ENCODE measurements at regions not wholly inside any gene's neighbourhood (a gene's known extent, or its start where the extent isn't known, plus 50 kb on each side); places are given as distances from the start of the nearest gene placed in this dataset.

GRCh38 chr10:105502058-105502457 is 861.0 kb downstream of the SORCS3 start:
- FAIRE-seq (no peak), DNase-seq (ENCODE audit: low read depth, low spot score) (no peak)
- Histone ChIP-seq H3K9me3 (replicated peaks; ENCODE audit: control insufficient read depth, insufficient read depth, low read length) (no peaks in the 10 kb centered on the region), H3K9me1 (replicated peaks; ENCODE audit: control insufficient read depth, extremely low read depth, insufficient read depth, low read length) (no peaks in the 10 kb centered on the region), H2AFZ (ENCODE audit: low read depth, low read length) (no peak overlapping the region), H3K4me1 (ENCODE audit: control insufficient read depth, extremely low read depth, insufficient read depth, low read length) (no peaks in the 10 kb centered on the region), H3K4me2 (ENCODE audit: insufficient read depth, low read length) (no peak overlapping the region), H3K79me2 (ENCODE audit: control insufficient read depth, insufficient read depth, low read length) (no peaks in the 10 kb centered on the region), H3K27ac (ENCODE audit: insufficient read depth, low read depth, low read length) (no peak overlapping the region), H3K27me3 (ENCODE audit: control insufficient read depth in 2 of 2, insufficient read depth in 2 of 2, low read length in 2 of 2) (no peaks in the 10 kb centered on the region), H4K20me1 (replicated peaks; ENCODE audit: control insufficient read depth, extremely low read depth, insufficient read depth, low read length) (no peaks in the 10 kb centered on the region), H3K4me3 (replicated peaks in 1 of 3; ENCODE audit: insufficient read depth in 1 of 3, low read depth in 1 of 3, low read length in 3 of 3) (no peak overlapping the region), H3K9ac (replicated peaks; ENCODE audit: extremely low read depth, insufficient read depth, low read length) (no peak overlapping the region), H3K36me3 (ENCODE audit: control insufficient read depth in 2 of 2, extremely low read depth in 1 of 2, insufficient read depth in 2 of 2, low read length in 2 of 2) (no peaks in the 10 kb centered on the region)
- ChIA-PET POLR2A (no interaction called here), CTCF (no interaction called here)
- intact Hi-C loops (cut with micrococcal nuclease): no loop called here
- TF ChIP-seq POLR2AphosphoS5 (IDR thresholded peaks at IDR 0.05; ENCODE audit: insufficient read depth, low read depth, low read length) (no peak), MYC (IDR thresholded peaks at IDR 0.05; ENCODE audit: low read depth, low read length) (no peak), POLR2A (IDR thresholded peaks at IDR 0.05; ENCODE audit: low read depth, low read length) (no peak)
- dilution Hi-C loops (cut with MboI; ENCODE audit: extremely low pct_ligation_motif_present, low sequenced_read_pairs): no loop called here
- BruUV-seq (replicated peaks): no TSS peak

GRCh38 chr10:105494944-105495343 is 853.9 kb downstream of the SORCS3 start:
- POLR2A ChIA-PET: no interaction called here
- no peak overlapping the region for H3K4me3 ChIP-seq (replicated peaks in 1 of 3; ENCODE audit: insufficient read depth in 1 of 3, low read depth in 1 of 3, low read length in 3 of 3)
- intact Hi-C loops (cut with micrococcal nuclease): no loop called here
- H3K27me3 ChIP-seq (ENCODE audit: control insufficient read depth in 2 of 2, insufficient read depth in 2 of 2, low read length in 2 of 2): no peaks in the 10 kb centered on the region
- CTCF ChIA-PET: no interaction called here
- DNase-seq (ENCODE audit: low read depth, low spot score) (no peak), FAIRE-seq (no peak)
- no peaks in the 10 kb centered on the region for H3K4me1 ChIP-seq (ENCODE audit: control insufficient read depth, extremely low read depth, insufficient read depth, low read length)
- no peak overlapping the region for H3K4me2 ChIP-seq (ENCODE audit: insufficient read depth, low read length)
- H4K20me1 ChIP-seq (replicated peaks; ENCODE audit: control insufficient read depth, extremely low read depth, insufficient read depth, low read length): no peaks in the 10 kb centered on the region
- no peak overlapping the region for H3K9ac ChIP-seq (replicated peaks; ENCODE audit: extremely low read depth, insufficient read depth, low read length)
- dilution Hi-C loops (cut with MboI; ENCODE audit: extremely low pct_ligation_motif_present, low sequenced_read_pairs): no loop called here
- H3K79me2 ChIP-seq (ENCODE audit: control insufficient read depth, insufficient read depth, low read length): no peaks in the 10 kb centered on the region
- TF ChIP-seq MYC (IDR thresholded peaks at IDR 0.05; ENCODE audit: low read depth, low read length) (no peak), EZH2 (IDR thresholded peaks at IDR 0.05; ENCODE audit: borderline replicate concordance, low read depth, low read length, severe bottlenecking) (no peak), POLR2AphosphoS5 (IDR thresholded peaks at IDR 0.05; ENCODE audit: insufficient read depth, low read depth, low read length) (no peak), FOS (IDR thresholded peaks at IDR 0.05; ENCODE audit: borderline replicate concordance, insufficient read depth, low read length) (no peak), CTCF (IDR thresholded peaks at IDR 0.05; ENCODE audit: extremely low read depth in 1 of 2, insufficient read depth in 1 of 2, low read depth in 1 of 2, low read length in 2 of 2) (no peak), GATA2 (IDR thresholded peaks at IDR 0.05; ENCODE audit: insufficient read depth, insufficient read length, low read depth, low read length) (no peak)
- no peak overlapping the region for H3K27ac ChIP-seq (ENCODE audit: insufficient read depth, low read depth, low read length)
- H2AFZ ChIP-seq (ENCODE audit: low read depth, low read length): no peak overlapping the region
- no TSS peak for BruUV-seq (replicated peaks)
- peaks cover 2% of the 10 kb centered on the region for H3K9me3 ChIP-seq (replicated peaks; ENCODE audit: control insufficient read depth, insufficient read depth, low read length)
- H3K36me3 ChIP-seq (ENCODE audit: control insufficient read depth in 2 of 2, extremely low read depth in 1 of 2, insufficient read depth in 2 of 2, low read length in 2 of 2): no peaks in the 10 kb centered on the region
- no peaks in the 10 kb centered on the region for H3K9me1 ChIP-seq (replicated peaks; ENCODE audit: control insufficient read depth, extremely low read depth, insufficient read depth, low read length)

All from endothelial cell of umbilical vein (primary cell).